HCT116 (cell line): ENCODE measurements at regions not wholly inside any gene's neighbourhood (a gene's known extent, or its start where the extent isn't known, plus 50 kb on each side); places are given as distances from the start of the nearest gene placed in this dataset.

Experiments used
- EGR1 ChIP-seq: IDR thresholded peaks from 2 replicates; pipeline ENCODE4 v1.6.1; 2012; ENCODE audit warnings: low read depth
- EZH2 ChIP-seq: fragments of 200-600 bp; sonication (generic); IDR thresholded peaks from 2 replicates; pipeline ENCODE4 v1.6.1; 2017; ENCODE audit warnings: antibody characterized with exemption, mixed run types
- EZH2phosphoT487 ChIP-seq: fragments of 200-600 bp; IDR thresholded peaks from 2 replicates; pipeline ENCODE4 v1.6.1; 2018; ENCODE audit warnings: antibody characterized with exemption, borderline replicate concordance
- FOSL1 ChIP-seq: IDR thresholded peaks from 2 replicates; pipeline ENCODE4 v1.6.1; 2012; ENCODE audit warnings: low read depth
- JUND ChIP-seq: IDR thresholded peaks from 2 replicates; pipeline ENCODE4 v1.6.1; 2012
- RAD21 ChIP-seq: IDR thresholded peaks from 2 replicates; pipeline ENCODE4 v1.6.1; 2012; ENCODE audit warnings: low read depth, mild to moderate bottlenecking
- SP1 ChIP-seq: IDR thresholded peaks from 2 replicates; pipeline ENCODE4 v1.6.1; 2012; ENCODE audit warnings: low read depth
- SRF ChIP-seq: IDR thresholded peaks from 2 replicates; pipeline ENCODE4 v1.6.1; 2012; ENCODE audit warnings: low read depth
- YY1 ChIP-seq: IDR thresholded peaks from 2 replicates; pipeline ENCODE4 v1.6.1; 2011; ENCODE audit warnings: low read length, low read depth, moderate library complexity, mild to moderate bottlenecking; ENCODE audit not compliant: insufficient replicate concordance; ENCODE audit errors: extremely low read depth
- TF ChIP-seq, protein P1 (sequence below), 3 experiments: fragments of 200-600 bp in 1 of 3; sonication (generic) in 1 of 3; IDR thresholded peaks in 2 of 3; conservative IDR thresholded peaks in 1 of 3; 2 replicates each; pipeline ENCODE4 v1.5.1; 2012 to 2017; ENCODE audit warnings: low read depth in 2 of 3, low read length in 2 of 3, antibody characterized with exemption in 1 of 3, borderline replicate concordance in 1 of 3, control low read depth in 1 of 3, mild to moderate bottlenecking in 1 of 3, mixed read lengths in 1 of 3, mixed run types in 1 of 3, moderate library complexity in 1 of 3; ENCODE audit not compliant: insufficient read depth in 1 of 3
- TF ChIP-seq, protein P2 (sequence below): IDR thresholded peaks from 2 replicates; pipeline ENCODE4 v1.6.1; 2012; ENCODE audit warnings: low read depth

DNA sequence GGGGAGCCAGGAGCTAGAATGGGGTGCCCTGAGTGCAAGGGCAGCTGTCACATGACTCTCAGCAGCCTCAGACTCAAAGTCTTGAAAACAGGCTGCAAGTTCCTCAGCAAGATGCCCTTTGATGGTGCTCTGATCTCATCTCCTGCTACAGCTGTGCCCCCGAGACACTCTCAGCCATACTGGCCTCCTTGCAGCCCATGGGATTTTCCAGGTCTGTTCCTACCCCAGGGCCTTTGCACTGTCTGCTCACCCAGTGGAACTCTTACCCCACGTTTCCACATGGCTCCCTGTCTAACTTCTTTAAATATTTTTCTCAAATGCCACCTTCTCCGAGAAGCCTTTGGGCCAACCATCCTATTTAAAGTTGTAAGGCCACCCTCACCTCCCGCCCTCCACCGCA is 146.9 kb downstream of the C16orf95 start:
- TF ChIP-seq RAD21 (no peak), SRF (no peak), EZH2phosphoT487 (no peak), EZH2 (no peak), JUND (no peak), YY1 (no peak), SP1 (no peak), FOSL1 (no peak), EGR1 (no peak)
- TF ChIP-seq, protein P1, sequence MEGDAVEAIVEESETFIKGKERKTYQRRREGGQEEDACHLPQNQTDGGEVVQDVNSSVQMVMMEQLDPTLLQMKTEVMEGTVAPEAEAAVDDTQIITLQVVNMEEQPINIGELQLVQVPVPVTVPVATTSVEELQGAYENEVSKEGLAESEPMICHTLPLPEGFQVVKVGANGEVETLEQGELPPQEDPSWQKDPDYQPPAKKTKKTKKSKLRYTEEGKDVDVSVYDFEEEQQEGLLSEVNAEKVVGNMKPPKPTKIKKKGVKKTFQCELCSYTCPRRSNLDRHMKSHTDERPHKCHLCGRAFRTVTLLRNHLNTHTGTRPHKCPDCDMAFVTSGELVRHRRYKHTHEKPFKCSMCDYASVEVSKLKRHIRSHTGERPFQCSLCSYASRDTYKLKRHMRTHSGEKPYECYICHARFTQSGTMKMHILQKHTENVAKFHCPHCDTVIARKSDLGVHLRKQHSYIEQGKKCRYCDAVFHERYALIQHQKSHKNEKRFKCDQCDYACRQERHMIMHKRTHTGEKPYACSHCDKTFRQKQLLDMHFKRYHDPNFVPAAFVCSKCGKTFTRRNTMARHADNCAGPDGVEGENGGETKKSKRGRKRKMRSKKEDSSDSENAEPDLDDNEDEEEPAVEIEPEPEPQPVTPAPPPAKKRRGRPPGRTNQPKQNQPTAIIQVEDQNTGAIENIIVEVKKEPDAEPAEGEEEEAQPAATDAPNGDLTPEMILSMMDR (IDR thresholded peaks at IDR 0.05 in 2 of 3, conservative IDR thresholded peaks at IDR 0.05 in 1 of 3; ENCODE audit: borderline replicate concordance in 1 of 3, insufficient read depth in 1 of 3, low read depth in 2 of 3, low read length in 2 of 3): no peak
- TF ChIP-seq, protein P2, sequence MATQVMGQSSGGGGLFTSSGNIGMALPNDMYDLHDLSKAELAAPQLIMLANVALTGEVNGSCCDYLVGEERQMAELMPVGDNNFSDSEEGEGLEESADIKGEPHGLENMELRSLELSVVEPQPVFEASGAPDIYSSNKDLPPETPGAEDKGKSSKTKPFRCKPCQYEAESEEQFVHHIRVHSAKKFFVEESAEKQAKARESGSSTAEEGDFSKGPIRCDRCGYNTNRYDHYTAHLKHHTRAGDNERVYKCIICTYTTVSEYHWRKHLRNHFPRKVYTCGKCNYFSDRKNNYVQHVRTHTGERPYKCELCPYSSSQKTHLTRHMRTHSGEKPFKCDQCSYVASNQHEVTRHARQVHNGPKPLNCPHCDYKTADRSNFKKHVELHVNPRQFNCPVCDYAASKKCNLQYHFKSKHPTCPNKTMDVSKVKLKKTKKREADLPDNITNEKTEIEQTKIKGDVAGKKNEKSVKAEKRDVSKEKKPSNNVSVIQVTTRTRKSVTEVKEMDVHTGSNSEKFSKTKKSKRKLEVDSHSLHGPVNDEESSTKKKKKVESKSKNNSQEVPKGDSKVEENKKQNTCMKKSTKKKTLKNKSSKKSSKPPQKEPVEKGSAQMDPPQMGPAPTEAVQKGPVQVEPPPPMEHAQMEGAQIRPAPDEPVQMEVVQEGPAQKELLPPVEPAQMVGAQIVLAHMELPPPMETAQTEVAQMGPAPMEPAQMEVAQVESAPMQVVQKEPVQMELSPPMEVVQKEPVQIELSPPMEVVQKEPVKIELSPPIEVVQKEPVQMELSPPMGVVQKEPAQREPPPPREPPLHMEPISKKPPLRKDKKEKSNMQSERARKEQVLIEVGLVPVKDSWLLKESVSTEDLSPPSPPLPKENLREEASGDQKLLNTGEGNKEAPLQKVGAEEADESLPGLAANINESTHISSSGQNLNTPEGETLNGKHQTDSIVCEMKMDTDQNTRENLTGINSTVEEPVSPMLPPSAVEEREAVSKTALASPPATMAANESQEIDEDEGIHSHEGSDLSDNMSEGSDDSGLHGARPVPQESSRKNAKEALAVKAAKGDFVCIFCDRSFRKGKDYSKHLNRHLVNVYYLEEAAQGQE: no peak
